ENCODE measurements at regions not wholly inside any gene's neighbourhood (a gene's known extent, or its start where the extent isn't known, plus 50 kb on each side); places are given as distances from the start of the nearest gene placed in this dataset.

DNA sequence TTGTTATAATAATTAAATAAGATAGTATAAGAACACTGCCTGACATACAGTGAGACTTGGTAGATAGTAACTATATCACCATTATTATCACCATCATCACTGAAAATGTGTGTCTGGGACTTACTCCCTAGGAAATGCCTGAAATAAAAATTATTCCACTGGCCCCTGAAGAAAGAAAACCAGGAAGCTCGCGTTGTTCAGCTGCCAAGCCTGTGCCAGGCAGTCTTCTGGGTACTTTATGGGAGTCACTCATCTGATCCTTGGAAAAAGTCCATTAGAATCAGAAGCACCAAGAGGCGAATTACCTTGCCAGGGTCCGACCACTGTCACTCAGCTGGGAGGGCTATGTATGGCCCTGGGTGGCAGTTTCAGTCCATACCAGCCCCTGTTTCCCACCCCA lies 220.3 kb upstream of the TPM1 start:
- DNase-seq = no peak

DNA sequence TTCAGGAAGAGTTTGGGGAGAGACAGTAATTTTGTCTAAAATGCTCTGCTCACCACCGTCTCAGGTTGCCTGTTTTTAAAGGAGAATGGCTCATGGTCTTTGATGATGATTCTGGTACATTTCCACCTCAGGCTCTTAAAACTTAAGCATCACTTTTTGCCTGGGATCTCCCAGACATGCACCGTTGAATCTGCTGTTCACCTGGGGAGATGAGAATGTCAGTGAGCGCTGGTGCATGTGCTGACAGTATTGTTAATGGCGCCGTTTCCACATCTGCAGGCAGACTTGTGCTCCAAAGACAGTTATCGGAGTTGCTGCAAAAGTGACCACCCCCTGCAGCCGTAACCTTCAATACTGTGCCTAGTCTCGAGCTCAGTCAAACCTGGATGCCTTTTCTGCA lies 219.0 kb upstream of the TPM1 start:
- no peak for DNase-seq

DNA sequence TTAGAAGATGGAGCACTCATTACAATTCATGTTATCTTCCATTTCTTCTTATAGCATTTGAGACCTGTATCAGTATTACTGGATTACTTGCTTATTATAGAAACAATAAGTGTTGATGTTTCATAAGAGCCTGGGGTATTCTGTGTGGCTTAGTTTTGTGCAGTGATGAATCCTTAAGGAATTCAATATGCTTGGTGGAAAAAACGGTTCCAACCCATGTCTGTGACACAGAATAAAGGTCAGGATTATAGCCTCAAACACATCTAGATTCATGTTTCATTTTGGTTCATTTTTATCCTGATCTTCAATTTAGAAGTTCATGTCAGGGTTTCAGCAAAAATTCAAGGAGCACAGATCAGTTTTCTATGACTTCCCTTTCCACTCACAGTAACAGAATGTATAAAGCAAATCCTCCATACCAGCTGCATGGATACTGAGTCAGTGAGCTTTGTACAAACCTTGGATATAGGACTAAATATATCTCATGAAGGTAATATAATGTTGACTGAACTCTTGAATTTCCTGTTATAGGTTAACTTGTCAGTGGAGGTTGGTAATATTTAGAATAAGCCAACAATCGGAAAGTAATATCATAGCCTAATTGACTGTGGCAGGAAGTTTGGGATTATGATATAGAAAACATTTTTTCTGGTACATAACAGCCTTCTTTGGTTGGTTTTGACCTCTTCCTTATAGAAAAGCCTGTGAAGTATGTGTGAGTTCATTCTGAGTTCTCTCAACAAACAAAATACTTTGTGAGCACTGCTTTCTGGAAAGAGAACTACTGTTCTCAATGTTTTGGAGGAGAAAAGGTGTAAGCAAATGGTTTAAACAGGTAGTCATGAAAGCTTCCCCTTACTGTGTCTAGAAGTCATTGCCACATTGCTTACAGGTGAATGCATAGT lies 218.2 kb upstream of the TPM1 start:
- no peak for DNase-seq

DNA sequence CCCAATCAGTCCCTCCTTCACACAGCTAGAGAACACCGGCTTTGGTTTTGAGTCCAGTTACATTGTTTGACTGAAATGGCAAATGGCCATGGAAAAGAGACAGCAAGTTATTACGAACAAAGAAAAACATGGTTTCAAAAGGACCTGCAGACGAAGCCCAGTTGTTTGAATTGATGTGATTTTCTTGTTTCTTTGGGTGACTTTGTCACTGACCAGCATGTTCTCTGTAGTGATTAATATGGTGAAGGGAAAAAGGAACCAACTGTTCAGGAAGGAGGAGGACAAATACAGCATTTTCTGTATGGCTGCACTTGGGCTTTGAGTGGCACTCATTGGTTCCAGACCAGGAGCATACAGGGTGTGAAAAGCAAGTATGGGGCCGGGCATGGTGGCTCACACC lies 217.4 kb upstream of the TPM1 start:
- no peak for DNase-seq

DNA sequence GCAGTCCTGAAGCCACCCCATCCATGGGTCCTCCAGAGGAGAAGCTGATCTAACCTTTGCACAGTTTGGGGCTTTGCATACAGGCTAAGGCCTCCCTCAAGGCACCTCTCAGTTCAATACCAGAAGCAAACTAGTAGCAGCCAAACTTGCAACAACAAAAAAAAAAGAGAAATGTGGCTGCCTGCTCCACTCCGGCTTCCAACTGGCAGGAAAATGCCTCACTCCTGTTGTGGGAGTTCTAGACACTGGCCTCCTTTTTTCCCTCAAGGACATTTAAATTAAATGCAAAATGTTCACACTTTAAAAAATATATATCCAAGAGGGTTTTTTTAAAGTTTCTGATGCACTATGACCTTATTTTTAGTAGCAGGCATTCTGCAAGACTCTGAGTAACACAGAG lies 216.0 kb upstream of the TPM1 start:
- DNase-seq = no peak

DNA sequence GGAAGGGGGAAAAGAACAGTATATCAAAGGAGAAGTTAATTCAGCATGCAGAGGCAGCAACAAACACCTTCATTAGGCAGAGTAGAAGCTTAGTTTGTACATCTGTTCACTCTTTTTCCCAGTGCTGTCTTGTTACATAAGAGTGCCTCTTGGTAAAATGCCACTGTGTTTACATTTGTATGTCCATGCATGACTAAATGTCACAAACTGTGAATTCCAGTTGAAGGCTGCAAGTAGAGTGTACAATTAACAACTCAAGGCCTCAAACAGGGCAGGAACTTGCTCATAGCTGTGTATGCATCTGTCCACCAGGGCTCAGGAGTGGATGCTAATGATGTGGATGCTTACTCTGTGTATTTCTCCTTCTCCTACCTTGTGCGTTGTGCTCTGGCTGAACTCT lies 214.2 kb upstream of the TPM1 start:
- no peak for DNase-seq

DNA sequence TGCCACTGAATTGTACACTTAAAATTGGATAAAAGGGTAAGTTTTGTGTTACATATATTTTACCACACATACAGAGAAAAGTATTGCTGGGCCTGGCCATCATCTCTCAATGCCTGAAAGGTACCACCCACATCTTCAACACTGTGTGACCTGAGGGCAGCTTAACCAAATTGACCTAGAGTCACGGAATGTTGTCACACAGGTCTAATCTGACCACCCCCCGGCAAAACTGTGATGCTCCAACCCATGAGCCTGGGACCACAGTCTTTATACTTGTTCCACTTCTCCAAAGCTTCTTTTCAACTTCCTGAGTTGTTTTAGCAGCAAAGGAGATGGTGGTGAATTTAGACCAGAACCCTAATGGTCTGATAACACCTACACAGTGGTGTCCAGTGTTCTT lies 210.3 kb upstream of the TPM1 start:
- DNase-seq = no peak

DNA sequence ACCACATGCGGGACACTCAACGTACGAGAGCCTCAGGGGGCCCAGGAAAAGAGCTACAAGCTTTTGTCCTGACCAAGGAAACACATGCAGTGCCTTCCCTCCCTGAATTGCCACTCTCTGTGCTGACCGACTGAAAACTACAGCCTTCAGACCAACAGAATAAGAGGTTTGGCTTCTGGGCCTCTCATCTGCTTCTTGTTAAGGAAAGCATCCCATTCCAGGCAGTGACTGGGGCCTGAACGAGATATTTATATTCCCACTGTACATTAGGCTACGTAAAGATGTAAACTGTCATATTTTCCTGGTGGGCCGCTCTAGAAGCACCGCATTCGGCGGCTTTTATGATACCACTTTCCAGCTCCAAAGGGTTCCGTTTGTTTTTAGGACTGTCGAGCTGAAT lies 208.9 kb upstream of the TPM1 start:
- DNase-seq = no peak

DNA sequence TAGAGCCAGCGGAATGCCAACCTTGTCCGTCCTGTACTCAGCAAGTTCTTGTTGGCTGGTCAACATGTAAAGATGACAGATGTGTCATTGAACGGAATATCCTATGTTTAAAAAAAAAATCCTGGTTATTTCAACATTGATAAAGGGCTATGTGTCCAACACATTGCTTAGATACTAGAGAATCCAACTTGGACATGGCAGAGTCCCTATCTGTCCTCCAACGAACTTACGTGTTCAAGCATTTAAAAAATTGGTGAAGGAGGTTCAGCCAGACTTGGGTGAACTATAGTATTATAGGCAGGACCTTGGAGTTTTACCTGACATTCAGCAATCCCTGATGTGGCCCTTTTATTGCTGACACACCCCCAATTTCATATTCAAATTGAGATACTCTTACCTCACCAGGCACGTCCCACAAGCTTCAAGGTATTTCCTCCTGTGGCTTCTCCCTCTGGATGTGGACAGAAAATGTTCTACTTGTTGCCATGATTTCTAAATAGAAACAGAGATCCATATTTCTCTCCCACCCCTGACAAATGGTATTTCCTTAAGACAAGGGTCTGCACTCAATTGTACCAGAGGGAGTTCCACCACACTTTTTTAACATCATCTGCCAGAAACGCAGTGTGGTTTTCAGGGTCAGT lies 207.7 kb upstream of the TPM1 start:
- DNase-seq = no peak

DNA sequence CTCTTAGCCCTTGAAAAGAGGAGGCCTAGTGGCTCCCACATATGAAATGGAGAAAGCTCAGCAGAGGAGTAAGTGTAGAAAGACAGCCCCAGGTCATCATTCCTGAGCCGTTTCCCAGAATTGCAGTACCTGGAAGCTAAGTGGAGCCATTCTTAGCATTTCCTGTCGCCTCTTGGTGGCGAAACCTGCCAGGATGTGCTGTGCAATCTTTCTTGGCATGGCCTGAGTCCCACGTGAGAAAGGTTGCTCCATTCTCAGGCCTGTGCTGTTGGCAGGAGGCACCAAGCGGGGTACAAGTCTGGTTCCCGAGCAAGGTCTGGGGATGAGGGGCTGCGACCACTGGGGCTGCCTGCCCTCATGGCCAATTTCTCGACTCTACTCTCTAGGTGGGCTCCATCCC lies 207.2 kb upstream of the TPM1 start:
- DNase-seq = no peak

DNA sequence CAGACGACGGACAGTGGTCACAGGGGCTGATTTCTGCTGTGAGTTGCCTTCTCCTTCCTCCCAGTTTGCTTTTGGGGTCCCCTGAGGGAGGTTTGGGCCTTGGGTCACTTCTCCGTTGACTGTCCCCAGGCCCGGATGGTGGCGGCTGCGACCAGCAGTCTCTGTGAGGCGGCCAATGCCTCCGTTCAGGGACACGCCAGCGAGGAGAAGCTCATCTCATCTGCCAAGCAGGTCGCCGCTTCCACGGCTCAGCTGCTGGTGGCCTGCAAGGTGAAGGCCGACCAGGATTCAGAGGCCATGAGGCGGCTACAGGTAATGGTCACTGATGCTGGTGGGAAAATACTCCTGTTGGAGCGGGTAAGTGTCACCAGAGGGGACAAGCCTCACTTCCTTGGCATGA lies 206.8 kb upstream of the TPM1 start:
- DNase-seq = no peak

DNA sequence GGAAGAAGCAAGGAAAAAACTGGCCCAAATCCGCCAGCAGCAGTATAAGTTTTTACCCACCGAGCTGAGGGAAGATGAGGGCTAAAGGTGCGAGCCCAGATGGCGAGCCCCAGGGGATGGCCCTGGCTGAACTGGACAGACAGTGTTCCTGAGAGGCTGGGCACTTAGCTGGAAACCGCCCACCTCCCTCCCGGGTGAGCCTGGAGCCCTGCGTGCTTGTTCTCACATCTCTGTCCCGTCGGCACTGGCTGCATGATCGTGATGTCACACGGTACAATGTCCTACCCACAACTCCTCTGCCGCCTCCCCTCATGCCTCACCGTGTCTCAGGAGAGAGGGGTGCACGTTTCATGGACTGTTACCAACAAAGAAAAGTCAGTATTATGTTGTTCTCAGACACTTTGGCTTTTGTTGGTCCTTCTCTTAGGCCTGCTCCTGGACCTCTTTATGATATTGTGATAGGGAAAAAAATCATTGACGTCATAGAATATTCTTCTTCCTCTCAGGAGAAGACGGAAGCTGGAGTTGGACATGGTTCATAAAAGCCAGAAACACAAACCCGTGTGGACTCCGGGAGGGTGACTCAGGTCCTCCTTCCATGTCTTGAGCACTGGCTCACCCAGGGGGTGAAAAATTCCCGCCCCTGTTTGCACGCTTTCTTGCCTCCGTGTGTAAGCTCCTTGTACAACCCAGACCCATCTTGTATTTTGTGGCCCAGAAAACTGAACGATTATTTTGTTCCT lies 201.8 kb upstream of the TPM1 start:
- DNase-seq = no peak

DNA sequence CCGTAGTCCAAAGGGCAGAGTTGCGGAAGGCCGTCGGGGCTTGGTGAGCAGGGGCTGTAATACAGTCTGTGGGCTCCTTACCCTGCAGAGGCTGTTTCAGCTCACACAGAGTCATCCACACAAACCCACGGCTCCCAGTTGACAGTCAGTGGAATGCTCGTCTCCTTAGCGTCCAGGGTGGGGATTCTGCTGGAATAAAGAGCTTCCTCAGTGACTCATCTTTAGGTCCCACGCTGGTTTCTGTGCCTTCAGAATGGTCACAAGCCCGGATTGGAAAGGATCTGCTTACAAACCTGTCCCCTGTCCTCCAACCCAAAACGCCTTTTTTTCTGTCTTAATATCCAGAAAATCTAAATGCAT lies 201.3 kb upstream of the TPM1 start:
- no peak for DNase-seq

DNA sequence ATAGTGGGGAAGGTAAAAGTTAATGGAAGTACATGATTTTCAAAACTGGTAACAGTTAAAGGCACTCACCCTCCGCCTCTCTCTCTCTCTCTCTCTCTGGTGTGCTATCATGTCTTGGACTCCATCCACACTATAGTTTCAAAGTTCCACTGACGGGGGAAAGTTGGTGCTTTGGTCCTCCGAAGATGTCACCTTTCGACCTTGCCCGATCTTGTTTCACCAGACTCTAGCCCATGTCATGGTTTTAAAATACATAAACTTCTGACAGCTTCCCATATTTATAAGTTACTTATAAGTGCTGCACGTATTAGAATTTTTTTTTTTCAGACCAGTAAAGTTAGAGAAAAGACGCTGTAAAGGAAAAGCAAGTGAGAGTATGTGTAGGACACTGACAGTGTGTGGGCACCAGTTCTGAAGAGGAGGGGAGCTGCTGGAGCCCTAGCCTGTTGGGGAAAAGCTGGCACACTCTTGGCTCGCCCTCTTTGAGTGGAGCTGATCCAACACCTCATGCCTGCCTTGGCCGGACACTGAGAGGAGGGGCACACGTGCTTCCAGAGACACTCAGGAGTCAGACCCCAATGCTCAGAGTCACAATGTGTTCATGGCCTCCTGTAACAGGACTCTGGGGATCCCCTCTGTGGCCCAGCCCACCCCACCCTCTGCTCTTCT lies 200.5 kb upstream of the TPM1 start:
- DNase-seq = no peak

DNA sequence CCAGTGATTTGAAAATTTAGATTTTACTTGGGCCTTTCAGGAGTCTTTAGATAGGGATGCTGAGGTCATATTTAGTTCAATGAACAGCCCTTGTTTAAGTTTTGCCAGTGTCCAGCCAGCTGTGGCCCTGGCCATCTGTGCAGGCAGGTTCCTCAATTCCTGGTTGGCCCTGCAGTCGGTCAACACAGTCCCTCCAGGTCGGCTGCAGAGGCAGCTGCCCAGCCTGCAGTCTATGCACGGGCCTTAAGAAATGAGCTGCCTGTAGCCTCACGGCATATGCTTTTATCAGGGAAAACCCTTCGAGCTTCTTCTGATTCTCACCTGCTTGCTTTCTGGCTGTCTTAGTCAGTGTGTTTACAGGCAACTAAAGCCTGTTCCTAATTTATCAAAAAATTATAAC lies 199.2 kb upstream of the TPM1 start:
- DNase-seq = no peak

DNA sequence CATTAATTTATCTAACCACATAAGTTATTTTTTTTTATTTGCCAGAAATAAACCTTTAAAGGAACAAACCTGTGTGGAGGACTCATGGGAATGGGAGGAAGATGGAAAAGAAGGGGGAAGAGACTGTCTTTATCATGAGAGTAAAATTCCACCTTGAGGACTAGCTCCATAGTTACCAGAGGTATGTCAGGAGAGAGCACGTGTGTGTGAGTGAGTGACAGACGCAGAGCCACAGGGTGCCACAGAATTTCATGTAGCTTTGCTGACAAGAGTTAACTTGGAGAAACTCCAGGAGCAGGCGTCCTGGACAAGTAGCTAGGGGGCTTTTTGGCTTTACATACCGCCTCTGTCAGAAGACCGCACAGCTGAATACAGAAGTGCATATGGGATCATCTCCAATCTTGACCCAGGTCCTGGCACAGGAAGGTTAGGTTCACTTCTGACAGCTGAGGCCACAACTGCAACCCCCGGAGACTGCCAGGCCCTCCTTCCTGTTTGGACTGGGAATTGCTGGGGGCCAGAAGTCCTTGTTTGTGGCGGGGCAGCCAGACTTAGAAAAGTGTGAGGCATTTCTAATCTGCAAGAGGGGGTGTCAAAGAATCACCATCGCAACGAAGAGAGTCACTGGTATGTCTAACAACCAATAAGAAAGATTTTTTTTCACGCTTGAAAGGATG lies 197.8 kb upstream of the TPM1 start:
- no peak for DNase-seq

DNA sequence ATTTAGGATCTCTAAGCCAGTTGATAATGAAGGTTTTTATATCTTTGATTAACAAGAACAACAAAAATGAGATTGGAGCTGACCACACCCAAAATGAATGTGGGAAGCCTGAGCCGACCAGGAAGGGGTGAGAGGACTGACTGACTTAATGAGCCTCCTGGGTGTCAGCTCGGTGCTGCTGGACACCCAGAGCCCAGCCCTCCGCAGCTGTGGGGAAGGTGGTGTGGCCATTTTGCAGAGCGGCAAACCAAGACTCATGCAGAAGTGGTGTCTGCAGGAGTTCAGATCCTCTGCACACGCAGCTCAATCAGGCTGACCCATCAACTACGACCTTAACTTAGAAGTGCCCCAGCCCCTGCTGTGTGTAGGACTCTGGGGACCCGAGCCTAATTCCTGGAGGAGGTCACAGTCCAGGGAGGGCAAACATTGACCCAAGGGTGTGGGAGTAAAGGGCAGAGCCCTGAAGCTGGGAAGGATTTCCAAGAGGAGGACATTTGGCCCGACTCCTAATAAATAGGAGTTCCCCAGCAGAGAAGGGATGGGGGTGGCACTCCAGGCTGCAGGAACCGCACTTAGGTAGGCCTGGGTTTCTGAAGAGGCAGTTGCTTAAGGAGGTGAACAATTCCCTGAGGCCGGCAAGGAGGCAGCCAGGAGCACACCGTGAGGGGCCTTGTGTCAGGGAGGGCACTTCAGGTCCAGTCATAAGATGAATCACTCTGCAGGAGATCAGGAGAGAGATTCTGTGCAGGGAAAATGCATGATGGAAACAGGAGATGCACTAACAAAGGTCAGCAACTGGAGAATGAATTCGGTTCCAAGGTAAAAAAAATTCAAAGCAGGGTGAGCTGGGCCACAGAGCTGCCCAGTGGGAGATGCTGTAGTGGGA lies 197.1 kb upstream of the TPM1 start:
- DNase-seq = no peak

DNA sequence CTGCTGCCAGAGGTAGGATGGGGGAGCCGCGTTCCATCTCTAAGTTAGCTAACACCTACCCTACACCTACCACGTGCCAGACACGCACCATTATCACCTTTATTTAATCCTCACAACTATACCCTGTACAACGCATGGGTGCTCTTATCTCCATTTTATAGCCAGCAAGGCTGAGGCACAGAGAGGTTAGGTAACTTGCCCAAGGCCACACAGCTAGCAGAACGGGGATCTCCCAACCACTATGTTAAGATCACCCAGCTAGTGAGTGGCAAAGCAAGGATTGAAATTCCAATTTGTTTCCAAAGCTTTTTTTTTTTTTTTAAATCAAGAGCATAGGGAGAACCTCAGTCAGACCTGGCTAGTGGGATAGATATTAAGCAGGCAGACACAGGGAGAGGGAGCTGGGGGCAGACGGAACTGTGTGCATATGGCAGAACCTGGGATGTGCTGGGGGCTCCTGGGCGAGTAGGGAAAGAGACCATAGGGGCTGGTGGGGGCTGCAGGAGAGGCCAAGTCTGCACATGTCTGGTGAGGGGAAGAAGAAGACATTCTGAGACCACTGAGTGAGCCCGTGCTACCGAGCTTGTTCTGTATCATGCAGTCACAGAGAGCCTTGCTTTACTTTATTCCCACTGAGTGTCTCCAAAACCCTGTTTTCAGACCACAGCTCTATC lies 196.3 kb upstream of the TPM1 start:
- no peak for DNase-seq

DNA sequence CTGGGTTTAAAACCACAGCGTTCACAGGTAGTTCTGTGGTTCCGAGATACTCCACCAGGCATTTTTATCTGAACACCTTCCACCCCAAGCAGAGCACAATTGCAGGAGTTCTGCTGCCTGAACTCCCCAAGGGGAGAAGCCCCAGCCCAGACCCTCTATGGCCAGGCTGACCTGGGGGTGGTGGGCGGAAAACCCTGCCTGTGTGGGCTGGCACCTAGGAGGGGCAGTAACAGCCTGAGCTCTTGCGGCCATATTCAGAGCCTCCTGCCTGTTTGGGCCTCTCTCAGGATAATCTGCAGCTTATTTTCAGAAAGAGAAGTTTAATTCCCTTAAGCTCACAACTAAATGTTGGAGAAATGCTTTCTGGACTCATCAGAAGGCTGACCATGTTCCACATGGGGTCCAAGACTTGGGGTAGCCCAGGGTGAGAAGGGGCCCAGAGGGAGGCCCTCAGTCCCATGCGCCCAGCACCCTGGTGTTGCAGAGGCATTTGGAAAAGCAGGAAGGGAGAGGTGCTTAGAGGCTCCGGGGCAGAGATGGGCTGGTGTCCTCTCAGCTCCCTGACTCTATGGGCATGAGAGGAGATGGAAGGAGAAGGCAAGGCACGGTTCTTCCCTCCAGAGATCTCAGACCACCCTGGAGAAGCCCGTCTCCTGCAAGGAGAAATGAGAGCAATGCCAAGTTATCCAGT lies 195.6 kb upstream of the TPM1 start:
- DNase-seq = no peak

DNA sequence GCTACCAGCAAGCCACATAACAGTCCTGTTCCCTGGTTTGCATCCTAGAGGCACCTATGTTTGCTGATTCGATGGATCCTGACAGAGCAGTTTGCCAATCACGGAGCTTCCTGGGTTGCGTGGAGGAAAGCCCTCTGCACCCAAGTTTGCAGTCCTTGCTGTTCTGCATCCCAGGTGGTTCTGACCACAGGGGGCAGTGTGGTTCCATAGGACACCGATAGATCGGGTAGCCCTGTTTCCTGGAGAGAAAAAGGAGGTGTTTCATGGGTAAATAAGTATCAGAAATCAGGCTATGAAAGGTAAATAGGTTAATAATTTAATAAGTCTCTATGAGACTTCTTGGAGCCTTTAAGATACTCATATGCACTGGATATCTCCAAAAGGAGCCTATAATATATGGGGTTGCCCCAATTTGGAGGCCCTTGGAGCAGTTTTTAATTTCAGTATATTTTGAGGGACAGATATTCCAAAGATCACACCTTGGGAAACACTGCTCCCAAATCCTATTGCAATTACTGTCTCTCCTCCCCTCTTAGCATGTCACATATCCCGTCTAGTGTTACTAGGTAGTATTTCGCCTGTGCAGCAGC lies 194.6 kb upstream of the TPM1 start:
- peak; percentile 52 for DNase-seq
